HEK293 (cell line): ENCODE measurements at regions not wholly inside any gene's neighbourhood (a gene's known extent, or its start where the extent isn't known, plus 50 kb on each side); places are given as distances from the start of the nearest gene placed in this dataset.
"Not testable (repeated sequence)": the region's sequence is repeated elsewhere in the genome, so short reads cannot be mapped to it uniquely, and the experiment has no call there.

Source experiments
- CTCF ChIP-seq: fragments of 450-650 bp; formaldehyde crosslinking; IDR thresholded peaks from 2 replicates; pipeline ENCODE4 v1.5.1; 2016; ENCODE audit warnings: missing biosample characterization, missing genetic modification characterization
- HOXD13 ChIP-seq: sonication (generic); formaldehyde crosslinking; IDR thresholded peaks from 2 replicates; pipeline ENCODE4 v1.8.0; 2022; ENCODE audit warnings: missing genetic modification reagents, borderline replicate concordance
- MYNN ChIP-seq: fragments of 450-650 bp; formaldehyde crosslinking; IDR thresholded peaks from 2 replicates; pipeline ENCODE4 v1.5.1; 2016; ENCODE audit warnings: missing biosample characterization, missing genetic modification characterization, borderline replicate concordance
- REST ChIP-seq: fragments of 450-650 bp; formaldehyde crosslinking; IDR thresholded peaks from 2 replicates; pipeline ENCODE4 v1.5.1; 2016; ENCODE audit warnings: missing biosample characterization, missing genetic modification characterization
- ZBTB44 ChIP-seq: fragments of 450-650 bp; IDR thresholded peaks from 2 replicates; pipeline ENCODE4 v1.5.1; 2018; ENCODE audit warnings: missing biosample characterization, mild to moderate bottlenecking, missing genetic modification characterization
- ZBTB48 ChIP-seq: fragments of 450-650 bp; formaldehyde crosslinking; IDR thresholded peaks from 2 replicates; pipeline ENCODE4 v1.5.1; 2016; ENCODE audit warnings: missing biosample characterization, missing genetic modification characterization
- ZEB2 ChIP-seq: fragments of 450-650 bp; formaldehyde crosslinking; IDR thresholded peaks from 2 replicates; pipeline ENCODE4 v1.5.1; 2016; ENCODE audit warnings: missing biosample characterization, missing genetic modification characterization
- ZNF148 ChIP-seq: fragments of 450-650 bp; formaldehyde crosslinking; IDR thresholded peaks from 2 replicates; pipeline ENCODE4 v1.5.0; 2017; ENCODE audit warnings: missing biosample characterization, missing genetic modification characterization, borderline replicate concordance
- ZNF18 ChIP-seq: fragments of 450-650 bp; formaldehyde crosslinking; IDR thresholded peaks from 2 replicates; pipeline ENCODE4 v1.5.1; 2016; ENCODE audit warnings: missing biosample characterization, missing genetic modification characterization

GRCh38 chr5:99730653-99731052 is 801.8 kb upstream of the CHD1 start:
- not testable (repeated sequence) for TF ChIP-seq CTCF (tag by site-specific recombination); MYNN (tag by site-specific recombination); ZNF148 (tag by site-specific recombination); ZBTB44 (tag by site-specific recombination); HOXD13 (CRISPR knock-in tag); ZBTB48 (tag by site-specific recombination); REST; ZNF18 (tag by site-specific recombination); ZEB2 (tag by site-specific recombination)
